CD4-positive, alpha-beta T cell treated with Interleukin-15 for 1 hour (primary cell): ENCODE measurements at regions not wholly inside any gene's neighbourhood (a gene's known extent, or its start where the extent isn't known, plus 50 kb on each side); places are given as distances from the start of the nearest gene placed in this dataset.
"Not testable (repeated sequence)": the region's sequence is repeated elsewhere in the genome, so short reads cannot be mapped to it uniquely, and the experiment has no call there.

Experiments used
- DNase-seq: peaks from one replicate; pipeline ENCODE4 v3.0.0-alpha.2; 2020

DNA sequence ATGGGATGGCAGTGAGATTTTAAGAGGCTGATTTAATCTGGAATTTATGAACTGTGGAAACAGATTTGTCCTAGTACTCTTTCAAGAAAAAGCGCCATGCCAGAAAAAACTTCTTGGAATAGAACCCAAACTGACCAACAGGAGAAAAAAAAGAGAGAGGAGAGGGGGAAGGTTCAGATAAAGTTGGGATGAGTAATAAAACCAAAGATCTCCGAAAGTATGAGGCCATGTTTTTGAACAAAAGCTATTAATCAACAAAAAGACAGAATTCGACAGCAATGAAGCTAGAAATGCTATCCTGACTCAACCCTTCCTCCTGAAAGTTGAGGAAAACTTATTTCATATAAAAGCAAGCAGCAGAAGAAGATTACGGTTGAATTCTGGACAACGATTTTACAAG, 135.5 kb downstream of the CEMIP2 start:
- no peak for DNase-seq

DNA sequence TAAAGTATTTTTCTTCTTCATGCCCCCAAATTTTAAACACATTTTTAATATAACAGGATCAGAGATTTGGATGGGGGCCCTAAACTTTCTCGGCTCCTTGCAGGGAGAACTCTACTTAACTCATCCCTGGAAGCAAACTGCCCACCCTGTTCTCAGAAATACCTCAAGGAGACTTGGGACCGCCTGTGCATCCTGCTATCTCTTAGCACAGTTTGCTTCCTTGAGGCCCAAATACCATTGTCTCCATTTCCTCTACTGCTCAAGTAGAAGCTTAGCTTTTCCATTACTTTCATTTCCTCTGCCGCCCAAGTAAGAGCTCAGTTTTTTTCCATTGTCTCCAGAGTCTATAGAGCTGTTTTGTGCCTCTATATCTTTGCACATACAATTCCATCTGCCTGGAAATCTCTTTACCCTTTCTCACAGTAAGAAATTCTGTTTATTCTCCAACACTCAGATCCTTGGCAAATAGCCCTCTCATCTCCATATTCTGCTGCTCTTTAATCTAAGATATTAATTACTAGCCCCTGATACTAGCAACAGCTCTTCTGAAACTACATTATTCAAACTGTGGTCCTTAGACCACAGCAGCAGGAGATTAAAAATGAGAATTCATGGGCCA, 137.8 kb downstream of the CEMIP2 start:
- no peak for DNase-seq

DNA sequence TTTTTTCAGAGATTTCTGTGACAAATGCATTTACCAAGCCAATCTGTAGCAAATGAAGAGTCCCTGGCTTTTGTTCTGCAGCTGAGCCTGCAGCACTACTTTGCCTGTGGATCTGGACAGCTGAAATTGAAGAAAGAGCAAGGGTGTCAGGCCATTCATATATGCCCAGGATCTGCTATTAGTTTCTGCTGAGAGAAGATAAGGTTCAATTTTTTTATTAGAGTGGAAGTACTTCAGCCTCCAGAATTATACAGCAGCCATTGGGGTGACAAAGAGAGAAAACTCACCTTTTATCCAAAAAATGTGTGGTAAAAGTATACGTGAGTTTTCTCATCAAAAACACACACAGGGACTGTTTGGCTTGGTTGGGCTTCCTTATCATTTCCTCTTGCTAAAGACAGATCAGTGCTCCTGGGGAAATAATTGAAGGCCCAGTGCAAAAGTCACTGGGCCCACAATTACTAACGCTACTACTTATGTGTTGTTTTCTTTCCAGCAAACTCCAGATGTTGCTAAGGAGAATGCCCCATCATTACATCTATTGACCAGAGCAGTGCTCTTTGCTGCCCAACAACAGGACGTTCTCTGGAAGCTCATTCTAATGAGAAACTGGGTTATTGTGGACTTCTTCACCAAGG, 138.6 kb downstream of the CEMIP2 start:
- DNase-seq, result no peak

DNA sequence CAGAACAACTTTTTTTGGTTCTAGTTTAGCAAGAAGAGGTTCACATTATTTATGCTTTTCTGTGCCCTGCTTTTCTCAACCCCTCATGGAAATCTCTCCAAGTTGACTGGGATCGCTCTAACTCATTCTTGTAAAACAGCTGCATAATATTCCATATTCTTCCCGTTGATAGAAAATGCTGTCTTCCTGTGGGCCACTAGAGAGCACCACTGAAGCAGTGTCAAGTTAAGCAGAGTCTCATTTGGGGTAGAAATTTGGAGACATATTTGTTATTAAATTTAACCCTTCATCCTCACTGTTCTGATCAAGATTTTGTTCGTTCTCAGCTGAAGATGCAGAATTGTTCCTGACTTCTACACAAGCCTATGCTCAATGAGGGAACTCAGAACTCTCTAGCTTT, 140.1 kb downstream of the CEMIP2 start:
- no peak for DNase-seq

DNA sequence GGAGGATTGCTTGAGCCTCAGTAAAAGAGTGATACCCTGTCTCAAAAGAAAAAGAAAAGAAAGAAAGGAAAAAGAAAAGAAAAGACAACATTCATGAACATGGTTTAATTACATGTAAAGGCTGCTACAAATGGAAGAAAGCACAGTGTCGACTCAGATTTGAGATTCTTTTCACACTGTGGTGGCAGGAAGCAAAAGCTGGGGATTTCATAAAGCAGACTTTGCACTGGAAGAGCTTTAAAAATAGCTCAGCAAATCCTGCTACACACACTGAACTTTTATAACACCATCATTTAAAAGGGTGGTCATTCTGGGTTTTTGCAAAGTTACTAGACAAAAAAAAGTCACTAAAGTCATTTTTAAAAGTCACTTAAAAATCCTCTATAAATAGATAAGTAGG, 140.8 kb downstream of the CEMIP2 start:
- no peak for DNase-seq

DNA sequence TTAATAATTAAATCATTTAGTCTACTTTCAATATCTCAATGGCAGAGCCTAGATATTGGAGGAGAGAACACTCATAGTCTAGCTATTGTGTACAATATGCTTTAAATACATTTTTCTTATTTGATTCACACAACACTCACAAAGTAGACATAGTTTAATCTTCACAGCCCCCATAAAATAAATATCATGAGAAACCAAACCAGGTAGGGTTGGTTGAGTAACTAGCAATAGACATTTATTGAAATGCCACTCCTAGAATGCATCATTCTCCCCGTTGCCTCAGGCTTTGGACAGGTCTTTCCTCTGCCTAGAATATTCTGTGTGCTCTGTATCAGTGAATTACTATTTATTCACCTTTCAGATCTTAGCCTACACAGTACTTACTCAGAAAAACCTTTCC, 141.9 kb downstream of the CEMIP2 start:
- no peak for DNase-seq

DNA sequence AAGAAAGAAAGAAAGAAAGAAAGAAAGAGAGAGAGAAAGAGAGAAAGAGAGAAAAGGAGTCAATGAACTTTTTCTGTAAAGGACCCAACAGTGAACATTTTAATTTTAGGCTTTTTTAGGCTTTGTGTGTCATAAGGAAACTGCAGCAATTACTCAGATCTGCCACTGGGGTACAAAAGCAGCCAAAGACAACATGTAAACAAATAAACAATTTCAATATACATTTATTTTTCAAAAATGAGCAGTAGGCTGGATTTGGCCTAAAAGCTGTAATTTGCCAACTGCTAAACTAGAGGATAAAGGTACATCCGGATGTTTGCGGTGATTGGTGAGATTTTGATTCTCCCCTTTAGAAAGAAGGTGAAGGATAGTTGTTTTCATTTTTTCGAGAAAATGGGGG, 143.6 kb downstream of the CEMIP2 start:
- DNase-seq, result no peak

DNA sequence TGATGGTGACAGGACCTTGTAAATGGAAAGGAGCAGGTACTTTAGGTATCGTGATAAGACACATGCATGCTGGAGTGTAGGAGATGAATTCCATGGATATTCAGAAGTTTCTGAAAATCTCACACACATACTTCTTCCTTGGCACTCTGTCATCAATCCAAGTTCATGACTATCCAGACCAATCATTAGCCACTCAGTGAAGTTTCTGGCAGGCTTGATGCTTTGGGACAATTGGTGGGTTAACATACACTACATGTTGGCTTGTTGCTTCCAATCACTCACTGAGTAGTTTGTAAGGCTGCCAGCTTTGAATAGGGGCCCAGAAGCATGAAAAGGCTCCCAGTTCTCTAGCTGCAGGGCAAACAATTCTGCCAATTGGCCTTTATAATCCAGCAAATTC, 147.6 kb downstream of the CEMIP2 start:
- DNase-seq, result no peak

DNA sequence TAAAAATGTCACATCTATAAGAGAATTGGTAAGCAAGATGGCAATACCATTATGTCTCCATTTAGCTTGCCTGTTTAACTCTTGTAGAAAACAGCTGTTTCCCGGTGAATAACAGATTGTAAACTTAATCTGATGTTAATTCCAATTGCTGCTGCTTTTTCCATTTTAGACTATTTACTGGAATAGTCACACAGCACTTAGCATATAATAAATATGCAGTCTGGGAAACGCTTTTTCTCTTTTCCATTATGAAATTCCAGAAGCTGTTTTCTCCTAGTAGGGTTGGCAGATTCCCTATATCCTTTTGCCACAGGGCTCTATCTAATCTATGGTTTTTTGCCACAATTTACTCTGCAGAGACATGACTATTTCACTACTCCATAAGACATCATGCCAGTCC, 148.0 kb downstream of the CEMIP2 start:
- DNase-seq, result no peak

DNA sequence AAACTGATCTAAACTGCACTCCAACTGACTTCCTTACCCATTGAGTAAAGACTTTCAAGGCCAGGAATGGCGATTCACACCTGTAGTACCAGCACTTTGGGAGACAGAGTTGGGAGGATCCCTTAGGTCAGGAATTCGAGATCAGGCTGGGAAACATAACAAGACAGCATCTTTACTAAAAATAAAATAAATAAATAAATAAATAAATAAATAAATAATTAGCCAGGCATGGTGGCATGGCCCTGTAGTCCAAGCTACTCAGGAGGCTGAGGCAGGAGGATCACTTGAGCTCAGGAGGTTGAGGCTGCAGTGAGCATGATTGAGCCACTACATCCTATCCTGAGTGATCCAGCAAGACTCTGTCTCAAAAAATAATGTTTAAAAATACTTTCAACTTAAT, 148.4 kb downstream of the CEMIP2 start:
- no peak for DNase-seq

DNA sequence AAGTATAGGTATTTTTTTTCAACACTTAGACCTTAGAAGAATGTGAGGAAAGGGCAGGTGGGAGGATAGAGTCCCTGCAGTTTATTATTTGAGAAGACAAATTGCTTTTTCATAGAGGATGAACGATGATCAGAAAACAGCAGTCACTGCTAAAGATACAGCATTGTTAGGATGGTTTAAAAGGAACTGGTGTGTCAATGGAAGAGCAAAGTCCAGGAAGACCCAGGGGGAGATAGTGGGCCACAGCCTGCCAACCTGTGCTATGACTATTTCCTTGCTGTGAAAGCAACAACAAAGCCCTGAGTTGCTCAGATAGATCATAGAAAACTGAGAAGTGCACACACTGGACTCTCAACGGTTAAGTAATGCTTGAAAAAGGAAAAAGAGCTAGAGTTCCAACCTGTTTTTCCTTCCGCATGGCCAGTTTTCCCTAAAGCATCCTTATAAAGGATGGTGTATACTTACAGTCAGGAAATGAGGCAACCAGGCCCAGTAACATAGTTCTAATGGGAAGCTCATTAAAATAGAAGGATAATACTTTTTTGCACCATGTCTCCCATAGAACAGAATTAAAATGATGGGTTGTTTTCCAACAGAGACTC, 153.8 kb downstream of the CEMIP2 start:
- DNase-seq, result no peak

DNA sequence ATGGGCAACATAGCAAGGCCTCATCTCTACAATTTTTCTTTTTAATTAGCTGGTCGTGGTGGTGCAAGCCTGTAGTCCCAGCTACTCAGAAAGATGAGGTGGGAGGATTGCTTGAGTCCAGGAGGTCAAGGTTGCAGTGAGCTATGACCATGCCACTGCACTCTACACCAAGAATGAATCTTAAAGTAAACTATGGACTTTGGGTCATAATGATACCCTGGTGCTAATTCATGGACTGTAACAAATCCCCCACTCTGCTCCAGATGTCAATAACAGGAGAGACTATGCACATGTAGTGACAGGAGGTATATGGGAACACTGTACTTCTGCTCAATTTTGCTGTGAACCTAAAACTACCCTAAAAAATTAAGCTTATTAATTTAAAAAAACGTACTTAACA, 155.4 kb downstream of the CEMIP2 start:
- DNase-seq, result no peak

DNA sequence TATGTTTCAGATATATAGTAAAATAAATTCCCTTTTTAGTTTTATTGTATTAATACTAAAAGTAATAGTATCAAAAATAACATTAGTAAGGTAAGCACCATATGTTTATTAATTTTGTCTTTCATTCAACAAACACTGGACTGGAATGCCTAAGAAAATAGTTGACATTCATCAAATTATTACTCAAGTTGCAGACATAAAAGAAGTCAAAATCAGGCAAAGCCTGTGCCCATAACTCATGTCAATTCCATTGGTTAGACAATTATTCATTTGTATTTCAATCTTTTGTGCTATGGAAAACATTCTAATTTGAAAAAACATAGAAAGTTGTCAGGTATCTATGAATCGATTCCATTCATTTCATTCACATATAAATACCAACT, 158.9 kb downstream of the CEMIP2 start:
- DNase-seq, result no peak

DNA sequence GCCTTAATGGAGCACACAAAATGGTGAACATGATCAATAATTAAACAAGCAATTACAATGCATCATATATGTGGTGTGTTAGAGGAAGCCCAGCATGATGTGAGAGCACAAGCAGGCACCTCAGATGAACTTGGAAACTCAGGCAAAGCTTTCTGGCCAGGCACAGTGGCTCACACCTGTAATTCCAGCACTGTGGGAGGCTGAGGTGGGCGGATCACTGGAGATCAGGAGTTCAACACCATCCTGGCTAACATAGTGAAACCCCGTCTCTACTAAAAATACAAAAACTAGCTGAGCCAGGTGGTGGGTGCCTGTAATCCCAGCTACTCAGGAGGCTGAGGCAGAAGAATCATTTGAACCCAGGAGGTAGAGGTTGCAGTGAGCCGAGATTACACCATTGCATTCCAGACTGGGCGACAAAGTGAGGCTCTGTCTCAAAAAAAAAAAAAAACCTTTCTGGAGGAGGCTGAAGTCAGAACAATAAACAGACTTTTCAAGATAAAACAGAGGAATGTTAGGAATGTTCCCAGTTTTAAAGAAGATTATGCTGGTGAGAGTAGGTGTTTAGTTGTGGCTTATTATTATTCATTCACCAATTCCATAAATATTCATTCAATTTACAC, 159.4 kb downstream of the CEMIP2 start:
- no peak for DNase-seq

DNA sequence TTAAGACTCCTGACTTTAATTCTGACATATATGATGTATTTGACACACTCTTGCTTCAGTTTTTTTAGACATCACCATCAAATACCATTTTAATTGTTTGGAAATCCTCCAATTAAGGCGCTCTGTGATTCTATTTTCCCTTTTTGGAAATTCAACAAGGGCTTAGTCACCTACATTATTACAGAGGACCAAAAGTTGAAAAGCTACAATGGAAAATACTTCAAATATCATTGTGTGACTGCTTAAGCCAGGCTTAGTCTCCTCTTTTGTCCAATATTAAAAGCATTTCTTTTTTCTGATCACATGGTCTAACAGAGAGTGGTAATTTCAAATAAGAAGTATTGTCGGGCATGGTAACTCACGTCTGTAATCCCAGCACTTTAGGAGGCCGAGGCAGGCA, 160.3 kb downstream of the CEMIP2 start:
- no peak for DNase-seq

DNA sequence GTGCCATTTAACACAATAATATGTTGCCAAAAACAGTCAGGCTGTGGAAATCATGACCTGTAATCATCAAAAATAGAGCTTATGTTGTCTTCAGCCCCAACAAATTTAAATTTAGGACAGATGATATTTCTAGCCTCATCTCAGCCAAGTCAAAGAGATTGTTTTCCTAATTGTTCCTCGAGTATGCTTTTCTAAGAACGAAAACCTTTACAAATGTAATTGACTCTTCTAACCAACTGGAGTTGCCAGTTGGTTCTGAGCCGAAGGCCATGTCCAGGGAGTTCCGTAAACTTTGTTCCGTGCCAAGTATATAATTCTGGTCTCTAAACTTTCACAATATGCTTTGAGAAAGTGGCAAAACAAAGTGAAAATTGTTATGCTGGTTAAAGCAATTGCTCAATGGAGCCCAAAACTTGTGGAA, 160.8 kb downstream of the CEMIP2 start:
- no peak for DNase-seq

DNA sequence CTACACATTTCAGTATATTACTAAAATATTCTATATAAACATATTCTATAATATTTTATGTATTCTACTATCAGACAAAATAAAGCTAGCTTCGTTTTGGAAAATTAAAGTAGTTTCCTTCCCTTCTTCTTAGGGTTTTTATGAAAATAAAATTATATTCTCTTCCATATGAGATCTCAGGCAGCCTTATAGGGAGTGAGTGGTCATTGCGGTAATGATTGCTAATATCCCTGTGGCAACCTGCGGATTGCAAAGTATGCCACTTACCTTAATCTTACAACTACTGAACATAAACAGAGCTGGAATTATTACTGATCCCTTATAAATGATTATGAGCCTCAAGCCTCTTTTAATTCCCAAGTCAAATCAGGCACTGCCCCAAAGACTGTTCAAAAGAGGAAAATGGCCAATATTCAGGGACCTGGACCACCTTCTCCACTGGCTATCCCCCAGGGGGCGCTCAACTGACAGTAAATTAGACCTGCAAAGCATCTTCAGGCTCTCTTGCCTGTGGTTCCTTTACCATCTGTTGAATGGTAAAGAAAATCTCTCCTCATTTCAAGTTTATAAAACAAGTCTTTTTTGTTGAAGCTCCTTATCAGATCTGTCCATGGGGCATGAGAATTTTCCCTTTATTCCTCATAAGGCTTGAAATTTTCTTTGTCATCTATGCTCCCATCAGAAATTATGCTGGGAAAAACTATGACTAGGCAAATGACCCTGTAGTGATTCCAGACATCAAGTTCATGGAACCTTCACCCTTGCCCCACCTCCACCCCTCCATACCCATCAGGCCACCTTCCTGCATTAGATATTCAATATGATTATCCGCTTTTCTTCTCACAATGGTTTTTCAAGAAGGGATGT, 163.9 kb downstream of the CEMIP2 start:
- peak; percentile 80 for DNase-seq

DNA sequence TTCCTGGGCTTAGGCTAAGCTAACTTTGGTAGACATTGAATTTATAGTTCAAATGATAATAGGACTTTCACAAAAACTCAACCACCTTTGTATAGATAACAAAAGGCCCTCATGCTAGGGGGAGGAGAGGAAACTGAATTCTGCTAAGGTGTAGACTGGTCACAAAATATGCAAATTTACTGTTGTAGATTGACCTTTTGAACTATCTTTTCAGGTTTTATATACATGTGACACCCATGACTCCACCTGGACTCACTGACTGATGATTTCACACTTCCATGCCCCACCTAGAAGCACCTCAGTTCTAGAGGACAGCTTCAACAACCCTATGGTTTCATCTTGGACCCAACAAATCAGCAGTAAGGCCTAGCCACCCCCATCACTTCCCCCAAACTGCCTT, 165.7 kb downstream of the CEMIP2 start:
- no peak for DNase-seq

DNA sequence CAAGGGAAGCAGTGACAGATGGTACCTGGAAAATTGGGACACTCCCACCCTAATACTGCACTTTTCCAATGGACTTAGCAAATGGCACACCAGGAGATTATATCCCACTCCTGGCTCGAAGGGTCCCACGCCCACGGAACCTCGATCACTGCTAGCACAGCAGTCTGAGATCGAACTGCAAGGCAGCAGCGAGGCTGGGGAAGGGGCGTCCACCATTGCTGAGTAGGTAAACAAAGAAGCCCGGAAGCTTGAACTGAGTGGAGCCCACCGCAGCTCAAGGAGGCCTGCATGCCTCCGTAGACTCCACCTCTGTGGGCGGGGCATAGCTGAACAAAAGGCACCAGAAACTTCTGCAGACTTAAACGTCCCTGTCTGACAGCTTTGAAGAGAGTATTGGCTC, 172.6 kb downstream of the CEMIP2 start:
- DNase-seq, result not testable (repeated sequence)

DNA sequence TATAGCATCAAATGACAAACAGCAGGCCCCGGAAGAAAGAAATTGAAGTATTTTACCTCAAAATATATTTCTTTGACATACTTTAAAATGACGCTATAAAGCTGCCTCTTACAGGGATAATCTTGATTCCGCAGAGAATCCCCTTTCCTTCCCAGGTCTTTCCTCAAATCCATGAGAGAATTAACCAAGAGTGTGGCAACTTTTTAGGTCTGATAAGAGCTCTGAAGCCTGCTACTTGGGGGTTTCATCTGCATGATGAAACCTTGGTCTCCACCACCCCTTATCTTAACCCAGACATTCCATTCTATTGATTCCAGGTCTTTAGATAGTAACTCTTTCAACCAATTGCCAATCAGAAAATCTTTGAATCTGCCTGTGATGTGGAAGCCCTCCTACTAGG, 173.8 kb downstream of the CEMIP2 start:
- DNase-seq, result no peak

DNA sequence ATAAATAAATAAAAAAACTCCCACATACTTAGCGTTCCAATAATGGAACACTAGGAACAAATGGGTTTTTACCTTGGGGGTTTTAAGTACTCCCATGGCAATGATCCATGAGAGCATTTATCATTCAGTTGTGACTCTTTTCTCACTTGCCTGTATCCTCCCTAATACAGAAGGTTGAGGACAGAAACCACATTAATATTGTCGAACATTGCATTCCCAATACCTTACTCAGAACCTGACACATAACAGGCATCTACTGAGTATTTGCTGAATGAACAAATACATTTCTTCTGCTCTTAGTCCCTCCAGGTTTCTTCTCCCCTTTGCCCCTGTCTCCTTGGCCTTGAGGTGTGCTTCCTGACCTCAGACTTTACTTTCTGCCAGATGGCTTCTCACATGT, 175.9 kb downstream of the CEMIP2 start:
- DNase-seq, result no peak

DNA sequence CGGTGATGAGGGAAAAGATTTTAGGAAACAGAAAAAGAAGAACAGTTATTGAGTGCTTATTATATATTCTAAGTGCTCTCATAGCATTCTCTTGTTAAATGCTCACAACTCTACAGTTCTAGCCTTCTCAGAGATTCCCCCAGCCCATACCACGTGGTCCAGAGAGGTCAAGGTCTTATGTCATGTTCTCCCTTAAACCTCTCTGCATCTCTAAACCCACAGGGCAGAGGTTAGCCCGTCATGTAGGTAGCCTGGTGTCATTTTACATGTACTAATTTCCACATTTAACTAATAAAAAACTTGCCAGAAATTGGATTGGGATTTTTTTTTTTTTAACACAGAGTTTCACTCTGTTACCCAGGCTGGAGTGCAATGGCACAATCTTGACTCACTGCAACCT, 178.0 kb downstream of the CEMIP2 start:
- no peak for DNase-seq

DNA sequence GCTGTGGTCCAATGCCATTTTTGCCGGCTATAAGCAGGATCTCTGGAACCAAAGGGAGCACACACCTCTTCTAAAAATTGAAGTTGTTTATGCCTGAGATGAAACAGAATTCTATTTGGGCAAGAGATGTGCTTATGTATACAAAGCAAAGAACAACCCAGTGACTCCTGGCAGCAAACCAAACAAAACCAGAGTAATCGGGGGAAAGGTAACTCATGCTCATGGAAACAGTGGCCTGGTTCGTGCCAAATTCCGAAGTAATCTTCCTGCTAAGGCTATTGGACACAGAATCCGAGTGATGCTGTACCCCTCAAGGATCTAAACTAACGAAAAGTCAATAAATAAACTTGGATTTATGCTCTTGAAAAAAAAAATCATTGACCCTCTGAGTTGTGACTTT, 178.7 kb downstream of the CEMIP2 start:
- DNase-seq, result no peak
